IMR-90 (cell line): ENCODE measurements at regions not wholly inside any gene's neighbourhood (a gene's known extent, or its start where the extent isn't known, plus 50 kb on each side); places are given as distances from the start of the nearest gene placed in this dataset.

Experiments
- ATAC-seq: fragments of 200-7000 bp; cut with Tn5 transposase; 2 replicates; pipeline ENCODE4 v1.9.1; 2020; ENCODE audit warnings: low read depth, mild to moderate bottlenecking, moderate library complexity
- BruUV-seq: library from RNA; stranded (reverse); fragments of 400-500 nt; replicated peaks from 2 replicates; lab custom pipeline; 2021; lab: Mats Ljungman, UMichigan
- CTCF ChIA-PET: fragments of 300-600 bp; formaldehyde crosslinking; extraction: SDS; loops from one replicate; lab custom pipeline; 2021; ENCODE audit warnings: antibody characterized with exemption; lab: Yijun Ruan, JAX
- POLR2A ChIA-PET: fragments of 300-600 bp; sonication (Branson Sonifier 250); formaldehyde crosslinking; loops from one replicate; lab custom pipeline; 2022; ENCODE audit warnings: antibody characterized with exemption; ENCODE audit not compliant: unreplicated experiment; lab: Charles Lee
- DNase-seq: peaks from one replicate; pipeline ENCODE4 v3.0.0; 2013
- H2AFZ ChIP-seq: replicated peaks from 2 replicates; pipeline ENCODE3; 2013; ENCODE audit warnings: low read length, mild to moderate bottlenecking; ENCODE audit not compliant: poor library complexity
- H2AK5ac ChIP-seq: 2 replicates; pipeline ENCODE4 v1.6.1; 2013; ENCODE audit warnings: low read depth, low read length, inconsistent platforms
- H2AK9ac ChIP-seq: replicated peaks from 2 replicates; pipeline ENCODE3; 2013; ENCODE audit warnings: mild to moderate bottlenecking, low read depth, low read length, moderate library complexity; ENCODE audit not compliant: poor library complexity
- H2BK120ac ChIP-seq: 2 replicates; pipeline ENCODE4 v1.6.1; 2013; ENCODE audit warnings: low read depth, low read length, inconsistent platforms
- H2BK15ac ChIP-seq: 3 replicates; pipeline ENCODE4 v1.6.1; 2013; ENCODE audit warnings: low read depth, low read length, inconsistent platforms
- H2BK20ac ChIP-seq: 2 replicates; pipeline ENCODE4 v1.6.1; 2013; ENCODE audit warnings: low read depth, mild to moderate bottlenecking, inconsistent platforms, low read length, moderate library complexity
- H2BK5ac ChIP-seq: 2 replicates; pipeline ENCODE4 v1.6.1; 2013; ENCODE audit warnings: mild to moderate bottlenecking, low read depth, low read length, inconsistent platforms; ENCODE audit not compliant: poor library complexity, severe bottlenecking
- H3K14ac ChIP-seq: replicated peaks from 2 replicates; pipeline ENCODE4 v1.6.1; 2013; ENCODE audit warnings: low read depth, low read length, inconsistent platforms
- H3K18ac ChIP-seq: 2 replicates; pipeline ENCODE4 v1.6.1; 2013; ENCODE audit warnings: low read depth, low read length, control low read depth
- H3K23ac ChIP-seq: 2 replicates; pipeline ENCODE4 v1.6.1; 2013; ENCODE audit warnings: low read depth, low read length, inconsistent platforms
- H3K27ac ChIP-seq: 2 replicates; pipeline ENCODE4 v1.5.1; 2013; ENCODE audit warnings: mild to moderate bottlenecking, control low read depth, low read length; ENCODE audit not compliant: insufficient read depth
- H3K27me3 ChIP-seq: 2 replicates; pipeline ENCODE4 v1.6.1; 2013; ENCODE audit warnings: low read length; ENCODE audit not compliant: control insufficient read depth, insufficient read depth
- H3K36me3 ChIP-seq: 2 replicates; pipeline ENCODE4 v1.6.1; 2013; ENCODE audit warnings: low read length, mixed read lengths; ENCODE audit not compliant: control insufficient read depth, insufficient read depth
- H3K4ac ChIP-seq: 2 replicates; pipeline ENCODE4 v1.6.1; 2013; ENCODE audit warnings: low read depth, low read length, inconsistent platforms
- H3K4me1 ChIP-seq: 2 replicates; pipeline ENCODE4 v1.6.1; 2013; ENCODE audit warnings: low read length, mixed read lengths; ENCODE audit not compliant: control insufficient read depth, insufficient read depth
- H3K4me2 ChIP-seq: 2 replicates; pipeline ENCODE4 v1.6.1; 2013; ENCODE audit warnings: low read depth, mild to moderate bottlenecking, control low read depth, low read length, moderate library complexity
- H3K4me3 ChIP-seq: 2 replicates; pipeline ENCODE4 v1.5.1; 2013; ENCODE audit warnings: low read depth, mild to moderate bottlenecking, control low read depth, low read length, moderate library complexity; ENCODE audit not compliant: insufficient read depth
- H3K56ac ChIP-seq: 2 replicates; pipeline ENCODE4 v1.6.1; 2013; ENCODE audit warnings: low read length, inconsistent platforms; ENCODE audit not compliant: insufficient read depth; ENCODE audit errors: extremely low read depth
- H3K79me1 ChIP-seq, 2 experiments: 2 replicates each; pipeline ENCODE4 v1.6.1; 2013; ENCODE audit warnings: low read length in 2 of 2, inconsistent platforms in 1 of 2, low read depth in 1 of 2
- H3K9ac ChIP-seq: 2 replicates; pipeline ENCODE4 v1.6.1; 2013; ENCODE audit warnings: low read depth, low read length, control low read depth
- H3K9me1 ChIP-seq: 2 replicates; pipeline ENCODE4 v1.6.1; 2013; ENCODE audit warnings: low read length, inconsistent platforms; ENCODE audit not compliant: insufficient read depth
- H3K9me3 ChIP-seq: 2 replicates; pipeline ENCODE4 v1.6.1; 2013; ENCODE audit warnings: low read length; ENCODE audit not compliant: control insufficient read depth, insufficient read depth
- H4K20me1 ChIP-seq: 2 replicates; pipeline ENCODE4 v1.6.1; 2013; ENCODE audit warnings: low read length, inconsistent platforms; ENCODE audit not compliant: insufficient read depth
- H4K5ac ChIP-seq: 2 replicates; pipeline ENCODE4 v1.6.1; 2013; ENCODE audit warnings: mild to moderate bottlenecking, low read depth, low read length, control low read depth
- H4K8ac ChIP-seq, 2 experiments: 2 replicates each; pipeline ENCODE4 v1.6.1; 2013; ENCODE audit warnings: low read depth in 2 of 2, low read length in 2 of 2, control low read depth in 1 of 2, inconsistent platforms in 1 of 2
- H4K91ac ChIP-seq: 2 replicates; pipeline ENCODE4 v1.6.1; 2013; ENCODE audit warnings: low read depth, low read length, inconsistent platforms; ENCODE audit not compliant: insufficient read depth
- CEBPB ChIP-seq: IDR thresholded peaks from 2 replicates; pipeline ENCODE4 v1.6.1; 2012; ENCODE audit warnings: low read depth, low read length, improper control_type of control experiment
- CHD1 ChIP-seq: IDR thresholded peaks from 2 replicates; pipeline ENCODE4 v1.6.1; 2012; ENCODE audit warnings: low read depth, low read length, improper control_type of control experiment
- FOS ChIP-seq: fragments of 150-350 bp; IDR thresholded peaks from 2 replicates; pipeline ENCODE4 v1.6.1; 2016; ENCODE audit warnings: low read depth, low read length
- RAD21 ChIP-seq: IDR thresholded peaks from 2 replicates; pipeline ENCODE4 v1.6.1; 2012; ENCODE audit warnings: low read length, improper control_type of control experiment
- WGBS, 2 experiments: methylation state at CpG; one replicate each; pipeline versions ENCODE4 v1.1.5 to v1.1.7; 2013; ENCODE audit warnings: missing lambda C conversion rate in 2 of 2; ENCODE audit not compliant: insufficient read length in 1 of 2; ENCODE audit errors: extremely low coverage in 2 of 2; 5-methylcytosine and 5-hydroxymethylcytosine counted together
- dilution Hi-C: fragments of 300-500 bp; cut with HindIII; formaldehyde crosslinking; loops from one replicate; pipeline ENCODE4 v1.14.3; 2018; ENCODE audit warnings: low sequenced_read_pairs; ENCODE audit not compliant: unreplicated experiment
- in situ Hi-C: fragments of 300-500 bp; cut with MboI; formaldehyde crosslinking; loops from 3 replicates; pipeline ENCODE4 v1.14.3; 2019; ENCODE audit warnings: low sequenced_read_pairs, inconsistent platforms, mixed read lengths
- intact Hi-C: fragments of 100-400 bp; cut with micrococcal nuclease; formaldehyde crosslinking; loops from 2 replicates; pipeline ENCODE4 v1.10.0; 2022
- TF ChIP-seq, protein P1 (sequence below): fragments of 150-350 bp; IDR thresholded peaks from 2 replicates; pipeline ENCODE4 v1.6.1; 2016; ENCODE audit warnings: low read depth, mild to moderate bottlenecking, low read length, moderate library complexity, borderline replicate concordance

GRCh38 chr18:51522821-51523220, 325.3 kb upstream of the MEX3C start:
- H3K9ac ChIP-seq, result no peak overlapping the region
- H4K5ac ChIP-seq, result no peak overlapping the region
- TF ChIP-seq FOS (no peak), CHD1 (no peak), RAD21 (no peak), CEBPB (no peak)
- TF ChIP-seq, protein P1, sequence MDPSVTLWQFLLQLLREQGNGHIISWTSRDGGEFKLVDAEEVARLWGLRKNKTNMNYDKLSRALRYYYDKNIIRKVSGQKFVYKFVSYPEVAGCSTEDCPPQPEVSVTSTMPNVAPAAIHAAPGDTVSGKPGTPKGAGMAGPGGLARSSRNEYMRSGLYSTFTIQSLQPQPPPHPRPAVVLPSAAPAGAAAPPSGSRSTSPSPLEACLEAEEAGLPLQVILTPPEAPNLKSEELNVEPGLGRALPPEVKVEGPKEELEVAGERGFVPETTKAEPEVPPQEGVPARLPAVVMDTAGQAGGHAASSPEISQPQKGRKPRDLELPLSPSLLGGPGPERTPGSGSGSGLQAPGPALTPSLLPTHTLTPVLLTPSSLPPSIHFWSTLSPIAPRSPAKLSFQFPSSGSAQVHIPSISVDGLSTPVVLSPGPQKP, result no peak
- no peaks in the 10 kb centered on the region for H3K4me1 ChIP-seq
- no peak overlapping the region for H3K27ac ChIP-seq
- DNase-seq (no peak), ATAC-seq (no peak)
- no peak overlapping the region for H3K23ac ChIP-seq
- H2AFZ ChIP-seq, result no peak overlapping the region
- H3K4me3 ChIP-seq, result no peak overlapping the region
- H2BK20ac ChIP-seq, result no peak overlapping the region
- H4K91ac ChIP-seq, result no peak overlapping the region
- H4K20me1 ChIP-seq, result no peaks in the 10 kb centered on the region
- H2AK9ac ChIP-seq, result no peak overlapping the region
- no peak overlapping the region for H3K14ac ChIP-seq
- no peaks in the 10 kb centered on the region for H3K36me3 ChIP-seq
- no peaks in the 10 kb centered on the region for H3K27me3 ChIP-seq
- intact Hi-C loops (no loop called here), dilution Hi-C loops (no loop called here), in situ Hi-C loops (no loop called here)
- H2BK5ac ChIP-seq, result no peak overlapping the region
- no peak overlapping the region for H3K4ac ChIP-seq
- H3K56ac ChIP-seq, result no peak overlapping the region
- H3K4me2 ChIP-seq, result no peak overlapping the region
- ChIA-PET CTCF (interaction anchor here (0.6 kb wide), 1 partner anchor 22 kb away, joined by 3 read pairs; no protein-coding TSS in a partner anchor), POLR2A (no interaction called here)
- no peaks in the 10 kb centered on the region for H3K9me1 ChIP-seq
- no peak overlapping the region for H2AK5ac ChIP-seq
- H4K8ac ChIP-seq, result no peak overlapping the region
- no peak overlapping the region for H2BK15ac ChIP-seq
- BruUV-seq, result no TSS peak
- no peak overlapping the region for H3K18ac ChIP-seq
- H3K9me3 ChIP-seq, result peaks cover 12% of the 10 kb centered on the region
- no peaks in the 10 kb centered on the region for H3K79me1 ChIP-seq
- WGBS, 2 experiments, result no CpG with 5 or more reads among the region's 3 CpGs
- no peak overlapping the region for H2BK120ac ChIP-seq
